WTC11 (cell line): ENCODE measurements at regions not wholly inside any gene's neighbourhood (a gene's known extent, or its start where the extent isn't known, plus 50 kb on each side); places are given as distances from the start of the nearest gene placed in this dataset.

ENCODE experiments used
- ATAC-seq: fragments of 200-7000 bp; cut with Tn5 transposase; 2 replicates; pipeline ENCODE4 v1.10.0; 2021; ENCODE audit warnings: mild to moderate bottlenecking, moderate library complexity
- CTCF ChIA-PET: fragments of 300-600 bp; sonication (Branson Sonifier 250); formaldehyde crosslinking; loops from one replicate; lab custom pipeline; 2021; ENCODE audit warnings: antibody characterized with exemption; lab: Charles Lee
- POLR2A ChIA-PET: fragments of 350-600 bp; sonication (Branson Sonifier 250); formaldehyde crosslinking; loops from one replicate; lab custom pipeline; 2021; ENCODE audit warnings: antibody characterized with exemption; lab: Charles Lee
- DNase-seq: peaks from one replicate; pipeline ENCODE4 v3.0.0; 2021; ENCODE audit warnings: low spot score
- H3K27ac Mint-ChIP-seq: 2 replicates; pipeline ENCODE4 v1.8.0; 2021; ENCODE audit warnings: mixed read lengths
- H3K27me3 Mint-ChIP-seq: 2 replicates; pipeline ENCODE4 v1.8.0; 2021; ENCODE audit warnings: low read depth, mild to moderate bottlenecking, moderate library complexity, mixed read lengths
- H3K36me3 Mint-ChIP-seq: 2 replicates; pipeline ENCODE4 v1.8.0; 2021; ENCODE audit warnings: mixed read lengths
- H3K4me1 Mint-ChIP-seq: 2 replicates; pipeline ENCODE4 v1.8.0; 2022; ENCODE audit warnings: mixed read lengths
- H3K4me3 Mint-ChIP-seq: 2 replicates; pipeline ENCODE4 v1.8.0; 2021; ENCODE audit warnings: mild to moderate bottlenecking, moderate library complexity, mixed read lengths
- H3K9me3 Mint-ChIP-seq: 2 replicates; pipeline ENCODE4 v1.8.0; 2021; ENCODE audit warnings: mixed read lengths
- CBFB ChIP-seq: sonication (generic); formaldehyde crosslinking; IDR thresholded peaks from 2 replicates; pipeline ENCODE4 v1.8.1; 2022; ENCODE audit warnings: mild to moderate bottlenecking, low read depth, missing genetic modification reagents
- CREB1 ChIP-seq: sonication (generic); formaldehyde crosslinking; IDR thresholded peaks from 2 replicates; pipeline ENCODE4 v1.8.0; 2023; ENCODE audit warnings: mild to moderate bottlenecking, missing genetic modification reagents
- FOXK1 ChIP-seq: sonication (generic); formaldehyde crosslinking; IDR thresholded peaks from 2 replicates; pipeline ENCODE4 v1.8.0; 2022; ENCODE audit warnings: mild to moderate bottlenecking, moderate library complexity, missing genetic modification reagents
- HMGA2 ChIP-seq: fragments of 250-450 bp; sonication (Bioruptor Pico); IDR thresholded peaks from 2 replicates; pipeline ENCODE4 v1.4.0; 2021; ENCODE audit warnings: mild to moderate bottlenecking, moderate library complexity
- JAZF1 ChIP-seq: fragments of 250-450 bp; sonication (Bioruptor Pico); IDR thresholded peaks from 2 replicates; pipeline ENCODE4 v1.9.0; 2021; ENCODE audit warnings: moderate library complexity, mild to moderate bottlenecking, inconsistent platforms
- MYBL2 ChIP-seq: sonication (generic); formaldehyde crosslinking; IDR thresholded peaks from 2 replicates; pipeline ENCODE4 v1.8.1; 2023; ENCODE audit warnings: mild to moderate bottlenecking, moderate library complexity, missing genetic modification reagents
- PRRX2 ChIP-seq: fragments of 250-450 bp; sonication (Bioruptor Pico); IDR thresholded peaks from 2 replicates; pipeline ENCODE4 v1.8.0; 2021; ENCODE audit warnings: mild to moderate bottlenecking
- TF ChIP-seq, protein P1 (sequence below): sonication (generic); formaldehyde crosslinking; IDR thresholded peaks from 2 replicates; pipeline ENCODE4 v1.8.0; 2022; ENCODE audit warnings: missing genetic modification reagents
- TF ChIP-seq, protein P2 (sequence below): sonication (generic); formaldehyde crosslinking; IDR thresholded peaks from 2 replicates; pipeline ENCODE4 v1.8.1; 2022; ENCODE audit warnings: missing genetic modification reagents, borderline replicate concordance
- TF ChIP-seq, protein P3 (sequence below): sonication (generic); formaldehyde crosslinking; conservative IDR thresholded peaks from 2 replicates; pipeline ENCODE4 v1.8.1; 2022; ENCODE audit warnings: mild to moderate bottlenecking, missing genetic modification reagents

DNA sequence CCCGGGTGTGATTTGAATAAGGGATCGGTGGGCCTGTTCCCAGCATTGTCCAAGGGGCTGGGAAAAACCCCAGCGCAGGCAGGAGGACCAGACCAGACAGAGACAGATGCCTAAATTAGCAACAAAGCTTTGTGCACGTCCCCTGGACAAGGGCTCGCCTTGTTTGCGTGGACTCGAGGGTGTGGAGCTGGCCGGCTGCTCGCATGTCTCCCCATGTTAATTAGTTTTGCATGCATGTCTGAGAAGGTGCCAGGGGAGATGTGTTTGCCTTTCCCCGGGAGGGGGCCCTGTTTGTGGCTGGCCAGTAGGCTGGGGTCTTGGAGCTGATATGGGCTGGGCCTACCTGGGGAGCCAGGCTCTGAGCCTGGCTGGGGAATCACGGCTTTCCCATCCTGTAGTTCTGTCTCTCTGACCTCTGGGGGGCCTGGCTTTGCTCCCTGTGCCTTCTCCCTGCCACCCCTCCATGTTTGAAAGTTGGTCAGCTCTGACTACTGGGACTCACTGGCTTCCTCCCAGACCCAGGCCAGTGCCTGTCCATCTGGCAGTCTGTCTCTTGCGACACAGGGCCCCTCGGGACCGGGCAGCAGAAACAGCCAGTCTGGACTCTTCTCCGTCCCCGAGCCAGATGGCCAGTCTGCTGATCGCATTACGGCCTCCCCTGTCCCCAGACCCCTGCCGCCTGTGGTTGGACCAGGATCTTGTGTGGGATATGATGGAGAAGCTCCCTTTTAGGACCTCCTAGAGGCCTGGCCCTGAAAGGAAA lies 55.4 kb upstream of the POLG start:
- no peak for TF ChIP-seq PRRX2 (CRISPR knock-in tag)
- TF ChIP-seq JAZF1 (CRISPR knock-in tag): no peak
- TF ChIP-seq, protein P1, sequence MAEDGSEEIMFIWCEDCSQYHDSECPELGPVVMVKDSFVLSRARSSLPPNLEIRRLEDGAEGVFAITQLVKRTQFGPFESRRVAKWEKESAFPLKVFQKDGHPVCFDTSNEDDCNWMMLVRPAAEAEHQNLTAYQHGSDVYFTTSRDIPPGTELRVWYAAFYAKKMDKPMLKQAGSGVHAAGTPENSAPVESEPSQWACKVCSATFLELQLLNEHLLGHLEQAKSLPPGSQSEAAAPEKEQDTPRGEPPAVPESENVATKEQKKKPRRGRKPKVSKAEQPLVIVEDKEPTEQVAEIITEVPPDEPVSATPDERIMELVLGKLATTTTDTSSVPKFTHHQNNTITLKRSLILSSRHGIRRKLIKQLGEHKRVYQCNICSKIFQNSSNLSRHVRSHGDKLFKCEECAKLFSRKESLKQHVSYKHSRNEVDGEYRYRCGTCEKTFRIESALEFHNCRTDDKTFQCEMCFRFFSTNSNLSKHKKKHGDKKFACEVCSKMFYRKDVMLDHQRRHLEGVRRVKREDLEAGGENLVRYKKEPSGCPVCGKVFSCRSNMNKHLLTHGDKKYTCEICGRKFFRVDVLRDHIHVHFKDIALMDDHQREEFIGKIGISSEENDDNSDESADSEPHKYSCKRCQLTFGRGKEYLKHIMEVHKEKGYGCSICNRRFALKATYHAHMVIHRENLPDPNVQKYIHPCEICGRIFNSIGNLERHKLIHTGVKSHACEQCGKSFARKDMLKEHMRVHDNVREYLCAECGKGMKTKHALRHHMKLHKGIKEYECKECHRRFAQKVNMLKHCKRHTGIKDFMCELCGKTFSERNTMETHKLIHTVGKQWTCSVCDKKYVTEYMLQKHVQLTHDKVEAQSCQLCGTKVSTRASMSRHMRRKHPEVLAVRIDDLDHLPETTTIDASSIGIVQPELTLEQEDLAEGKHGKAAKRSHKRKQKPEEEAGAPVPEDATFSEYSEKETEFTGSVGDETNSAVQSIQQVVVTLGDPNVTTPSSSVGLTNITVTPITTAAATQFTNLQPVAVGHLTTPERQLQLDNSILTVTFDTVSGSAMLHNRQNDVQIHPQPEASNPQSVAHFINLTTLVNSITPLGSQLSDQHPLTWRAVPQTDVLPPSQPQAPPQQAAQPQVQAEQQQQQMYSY (CRISPR knock-in tag): no peak
- no peak for TF ChIP-seq HMGA2 (CRISPR knock-in tag)
- TF ChIP-seq, protein P2, sequence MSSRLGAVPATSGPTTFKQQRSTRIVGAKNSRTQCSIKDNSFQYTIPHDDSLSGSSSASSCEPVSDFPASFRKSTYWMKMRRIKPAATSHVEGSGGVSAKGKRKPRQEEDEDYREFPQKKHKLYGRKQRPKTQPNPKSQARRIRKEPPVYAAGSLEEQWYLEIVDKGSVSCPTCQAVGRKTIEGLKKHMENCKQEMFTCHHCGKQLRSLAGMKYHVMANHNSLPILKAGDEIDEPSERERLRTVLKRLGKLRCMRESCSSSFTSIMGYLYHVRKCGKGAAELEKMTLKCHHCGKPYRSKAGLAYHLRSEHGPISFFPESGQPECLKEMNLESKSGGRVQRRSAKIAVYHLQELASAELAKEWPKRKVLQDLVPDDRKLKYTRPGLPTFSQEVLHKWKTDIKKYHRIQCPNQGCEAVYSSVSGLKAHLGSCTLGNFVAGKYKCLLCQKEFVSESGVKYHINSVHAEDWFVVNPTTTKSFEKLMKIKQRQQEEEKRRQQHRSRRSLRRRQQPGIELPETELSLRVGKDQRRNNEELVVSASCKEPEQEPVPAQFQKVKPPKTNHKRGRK (CRISPR knock-in tag): no peak
- TF ChIP-seq, all 79 proteins: peak for 0
- ATAC-seq (peak; percentile 69), DNase-seq (no peak)
- no peaks in the 10 kb centered on the region for H3K9me3 Mint-ChIP-seq
- CTCF ChIA-PET: interaction anchor here (0.6 to 5.4 kb wide), 17 partner anchors 8 to 257 kb away, joined by 3 to 44 read pairs (median 4); no protein-coding TSS in a partner anchor
- POLR2A ChIA-PET: no interaction called here
- H3K4me3 Mint-ChIP-seq: no peak overlapping the region
- peaks cover 28% of the 10 kb centered on the region for H3K4me1 Mint-ChIP-seq
- H3K27ac Mint-ChIP-seq: no peak overlapping the region
- H3K27me3 Mint-ChIP-seq: peaks cover 97% of the 10 kb centered on the region
- H3K36me3 Mint-ChIP-seq: no peaks in the 10 kb centered on the region

DNA sequence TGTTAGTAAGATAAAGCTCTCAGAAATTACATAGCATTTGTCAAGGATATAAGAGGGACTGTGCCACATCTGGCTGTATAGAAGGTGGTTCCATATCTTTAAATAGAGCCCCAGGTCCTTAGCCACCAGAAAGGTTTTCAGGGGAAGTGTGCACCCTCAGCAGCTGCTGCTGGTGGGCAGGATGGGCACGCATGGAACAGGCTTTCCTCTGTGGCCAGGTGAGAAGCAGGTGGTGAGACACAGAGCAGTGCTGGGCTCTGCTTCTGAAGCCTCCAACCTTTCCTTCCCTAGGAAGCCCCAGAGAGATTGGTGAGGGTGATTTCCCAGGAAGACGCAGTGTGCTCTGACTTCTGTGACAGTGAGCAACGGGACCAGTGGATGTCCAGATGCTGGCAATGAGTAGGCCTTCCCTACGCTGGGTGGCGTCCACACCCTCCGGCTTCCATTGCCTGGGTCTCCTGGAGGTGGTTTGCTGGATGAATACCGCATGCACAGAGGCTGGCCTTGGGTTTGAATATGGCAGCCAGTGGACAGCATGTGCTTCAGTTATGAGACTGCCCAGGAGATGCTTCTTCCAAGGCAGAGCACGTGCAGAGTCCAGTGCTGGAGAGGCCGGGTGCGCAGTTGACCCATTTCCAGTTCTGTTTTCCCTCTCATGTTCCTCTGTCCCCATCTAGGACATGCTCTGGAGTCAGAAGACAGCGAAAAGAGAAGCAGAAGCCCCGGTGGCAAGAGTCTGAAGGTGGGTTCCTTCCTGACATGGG lies 52.7 kb upstream of the POLG start:
- H3K4me1 Mint-ChIP-seq: peaks cover 38% of the 10 kb centered on the region
- no peak overlapping the region for H3K27ac Mint-ChIP-seq
- ATAC-seq: no peak
- POLR2A ChIA-PET: no interaction called here
- CTCF ChIA-PET: interaction anchor here (1.7 to 3.6 kb wide), 2 partner anchors 20 to 29 kb away, joined by 4 to 28 read pairs; no protein-coding TSS in a partner anchor
- no peak overlapping the region for H3K4me3 Mint-ChIP-seq
- TF ChIP-seq FOXK1: no peak
- TF ChIP-seq, protein P1 (CRISPR knock-in tag): no peak
- TF ChIP-seq CBFB (CRISPR knock-in tag): no peak
- TF ChIP-seq JAZF1 (CRISPR knock-in tag): no peak
- H3K9me3 Mint-ChIP-seq: no peaks in the 10 kb centered on the region
- no peaks in the 10 kb centered on the region for H3K36me3 Mint-ChIP-seq
- peaks cover 97% of the 10 kb centered on the region for H3K27me3 Mint-ChIP-seq
- no peak for DNase-seq

DNA sequence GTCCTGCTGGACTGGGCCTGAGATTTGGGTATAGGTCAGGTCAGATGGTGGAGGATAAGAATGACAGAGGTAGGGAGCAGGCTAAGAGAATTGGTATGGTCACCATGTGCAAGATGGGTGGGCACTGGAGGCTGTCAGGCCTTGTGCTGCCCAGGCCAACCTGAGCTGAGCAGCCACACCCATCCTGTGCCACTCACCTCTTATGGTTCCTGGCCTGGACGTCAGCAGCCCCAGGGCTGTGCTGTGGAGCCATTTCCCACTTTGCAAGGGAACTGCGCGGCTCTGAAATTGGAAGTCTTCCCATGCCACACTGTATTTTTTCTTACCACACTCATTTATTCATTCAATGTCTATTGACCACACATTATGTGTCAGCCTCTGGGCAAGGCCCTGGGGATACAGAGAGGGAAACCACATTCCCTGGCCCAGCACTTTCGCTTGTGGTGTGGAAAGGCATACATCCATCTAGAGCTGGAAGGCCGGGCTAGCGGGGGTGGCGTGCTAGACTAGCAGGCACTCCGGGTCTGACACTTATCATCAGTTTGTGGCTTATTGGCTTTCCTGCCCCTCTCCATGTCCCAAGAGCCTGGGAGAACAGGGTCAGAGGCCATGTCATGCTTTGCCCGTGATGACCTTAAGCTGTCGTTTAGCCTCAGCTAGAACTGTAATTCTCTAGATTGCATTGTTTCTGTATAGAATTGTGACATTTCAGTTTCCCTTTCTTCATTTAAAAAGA lies 51.1 kb upstream of the POLG start:
- H3K4me3 Mint-ChIP-seq: no peak overlapping the region
- H3K27me3 Mint-ChIP-seq: peaks cover 97% of the 10 kb centered on the region
- POLR2A ChIA-PET: no interaction called here

More for the DNA sequence above, 51.1 kb upstream of the POLG start:
- H3K27ac Mint-ChIP-seq: no peak overlapping the region
- no peaks in the 10 kb centered on the region for H3K9me3 Mint-ChIP-seq
- TF ChIP-seq, protein P3, sequence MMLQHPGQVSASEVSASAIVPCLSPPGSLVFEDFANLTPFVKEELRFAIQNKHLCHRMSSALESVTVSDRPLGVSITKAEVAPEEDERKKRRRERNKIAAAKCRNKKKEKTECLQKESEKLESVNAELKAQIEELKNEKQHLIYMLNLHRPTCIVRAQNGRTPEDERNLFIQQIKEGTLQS (CRISPR knock-in tag): no peak
- TF ChIP-seq CREB1 (CRISPR knock-in tag) (no peak), MYBL2 (CRISPR knock-in tag) (no peak)
- H3K4me1 Mint-ChIP-seq: peaks cover 38% of the 10 kb centered on the region
- DNase-seq (no peak), ATAC-seq (no peak)
- CTCF ChIA-PET: interaction anchor here (1.0 to 1.7 kb wide), 3 partner anchors 22 to 57 kb away, joined by 4 to 10 read pairs (median 4); no protein-coding TSS in a partner anchor
- no peaks in the 10 kb centered on the region for H3K36me3 Mint-ChIP-seq
